Bronchial epithelial cell (primary cell): ENCODE measurements at regions not wholly inside any gene's neighbourhood (a gene's known extent, or its start where the extent isn't known, plus 50 kb on each side); places are given as distances from the start of the nearest gene placed in this dataset.
"Not testable (repeated sequence)": the region's sequence is repeated elsewhere in the genome, so short reads cannot be mapped to it uniquely, and the experiment has no call there.

Experiments used
- DNase-seq: peaks from one replicate; pipeline ENCODE4 v3.0.0-alpha.2; 2010; ENCODE audit warnings: low read depth
- FAIRE-seq: peaks from 2 replicates; lab custom pipeline; 2011; peaks lifted over from hg19 to GRCh38; lab: Jason Lieb, UNC
- H3K27me3 ChIP-seq: 2 replicates; pipeline ENCODE4 v1.5.1; 2011; ENCODE audit warnings: low read length; ENCODE audit not compliant: control insufficient read depth, insufficient read depth
- H3K36me3 ChIP-seq: 2 replicates; pipeline ENCODE4 v1.5.1; 2011; ENCODE audit warnings: low read length; ENCODE audit not compliant: control insufficient read depth, insufficient read depth
- H3K4me3 ChIP-seq: 2 replicates; pipeline ENCODE4 v1.5.1; 2011; ENCODE audit warnings: mild to moderate bottlenecking, low read depth, low read length, control low read depth
- CTCF ChIP-seq: IDR thresholded peaks from 2 replicates; pipeline ENCODE4 v1.5.1; 2011; ENCODE audit warnings: mild to moderate bottlenecking, moderate library complexity, low read length, control low read depth, inconsistent platforms; ENCODE audit not compliant: insufficient read depth, severe bottlenecking

GRCh38 chr1:188170935-188171334 is 1342.2 kb downstream of the PLA2G4A start:
- H3K36me3 ChIP-seq, result no peaks in the 10 kb centered on the region
- H3K27me3 ChIP-seq, result no peaks in the 10 kb centered on the region
- TF ChIP-seq CTCF, result no peak
- no peak overlapping the region for H3K4me3 ChIP-seq
- DNase-seq (no peak), FAIRE-seq (no peak)

GRCh38 chr1:188182063-188182462 is 1353.3 kb downstream of the PLA2G4A start:
- not testable (repeated sequence) for H3K4me3 ChIP-seq, FAIRE-seq, DNase-seq, H3K27me3 ChIP-seq, H3K36me3 ChIP-seq

GRCh38 chr1:188188317-188188716 is 1359.6 kb downstream of the PLA2G4A start:
- no peak overlapping the region for H3K4me3 ChIP-seq
- H3K27me3 ChIP-seq, result no peaks in the 10 kb centered on the region
- H3K36me3 ChIP-seq, result no peaks in the 10 kb centered on the region
- no peak for TF ChIP-seq CTCF
- FAIRE-seq (no peak), DNase-seq (no peak)

- no peaks in the 10 kb centered on the region for H3K36me3 ChIP-seq
- DNase-seq (no peak), FAIRE-seq (no peak)
- H3K27me3 ChIP-seq, result no peaks in the 10 kb centered on the region
- no peak overlapping the region for H3K4me3 ChIP-seq
- no peak for TF ChIP-seq CTCF
These were observed 1366.2 kb downstream of the PLA2G4A start for GRCh38 chr1:188194916-188195315.

GRCh38 chr1:188218289-188218688 is 1389.5 kb downstream of the PLA2G4A start:
- Histone ChIP-seq H3K36me3 (no peaks in the 10 kb centered on the region), H3K4me3 (no peak overlapping the region), H3K27me3 (no peaks in the 10 kb centered on the region)
- DNase-seq (no peak), FAIRE-seq (no peak)
- TF ChIP-seq CTCF, result no peak

- DNase-seq, result no peak
- Histone ChIP-seq H3K4me3 (no peak overlapping the region), H3K36me3 (no peaks in the 10 kb centered on the region), H3K27me3 (no peaks in the 10 kb centered on the region)
- no peak for FAIRE-seq
- no peak for TF ChIP-seq CTCF
These were observed 1391.3 kb downstream of the PLA2G4A start for GRCh38 chr1:188220051-188220450.
